GM18907 (cell line): ENCODE measurements at regions not wholly inside any gene's neighbourhood (a gene's known extent, or its start where the extent isn't known, plus 50 kb on each side); places are given as distances from the start of the nearest gene placed in this dataset.

Experiments used
- ATAC-seq: cut with Tn5 transposase; IDR thresholded peaks from one replicate; pipeline ENCODE4 v1.9.1; 2021; ENCODE audit warnings: mild to moderate bottlenecking, moderate library complexity; ENCODE audit not compliant: unreplicated experiment

GRCh38 chr22:27537501-27537900 lies 264.1 kb downstream of the MN1 start:
- no peak for ATAC-seq

GRCh38 chr22:27538666-27539065 lies 262.9 kb downstream of the MN1 start:
- ATAC-seq = no peak

- no peak for ATAC-seq
Observed at GRCh38 chr22:27540247-27540646, 261.3 kb downstream of the MN1 start.

GRCh38 chr22:27540656-27541396 lies 260.7 kb downstream of the MN1 start:
- no peak for ATAC-seq

- ATAC-seq = no peak
Observed at GRCh38 chr22:27541836-27542235, 259.7 kb downstream of the MN1 start.

GRCh38 chr22:27542602-27543001 lies 259.0 kb downstream of the MN1 start:
- ATAC-seq = no peak

- ATAC-seq = no peak
Observed at GRCh38 chr22:27543460-27543859, 258.1 kb downstream of the MN1 start.

- ATAC-seq = no peak
Observed at GRCh38 chr22:27545085-27545484, 256.5 kb downstream of the MN1 start.

GRCh38 chr22:27546157-27546935 lies 255.2 kb downstream of the MN1 start:
- ATAC-seq = no peak

- ATAC-seq = no peak
Observed at GRCh38 chr22:27551402-27551801, 250.2 kb downstream of the MN1 start.

GRCh38 chr22:27552176-27552575 lies 249.4 kb downstream of the MN1 start:
- no peak for ATAC-seq

- ATAC-seq = no peak
Observed at GRCh38 chr22:27552863-27553262, 248.7 kb downstream of the MN1 start.

GRCh38 chr22:27554106-27554811 lies 247.3 kb downstream of the MN1 start:
- no peak for ATAC-seq

- no peak for ATAC-seq
Observed at GRCh38 chr22:27554841-27555456, 246.6 kb downstream of the MN1 start.

GRCh38 chr22:27556371-27556770 lies 245.2 kb downstream of the MN1 start:
- ATAC-seq = no peak

- ATAC-seq = no peak
Observed at GRCh38 chr22:27557286-27558008, 244.1 kb downstream of the MN1 start.

GRCh38 chr22:27558658-27559371 lies 242.7 kb downstream of the MN1 start:
- no peak for ATAC-seq

- ATAC-seq = no peak
Observed at GRCh38 chr22:27560781-27561180, 240.8 kb downstream of the MN1 start.

- ATAC-seq = no peak
Observed at GRCh38 chr22:27561286-27561904, 240.2 kb downstream of the MN1 start.

- no peak for ATAC-seq
Observed at GRCh38 chr22:27564806-27565205, 236.8 kb downstream of the MN1 start.
